Right atrium auricular region (tissue), 2 donors: ENCODE measurements at regions not wholly inside any gene's neighbourhood (a gene's known extent, or its start where the extent isn't known, plus 50 kb on each side); places are given as distances from the start of the nearest gene placed in this dataset.

ENCODE experiments used
- DNase-seq: peaks from one replicate; pipeline ENCODE4 v3.0.0-alpha.2; 2019; ENCODE audit warnings: low spot score
- H3K27ac ChIP-seq, 2 donors: fragments of 200-600 bp; sonication (generic); 1 replicate in 1 of 2; 2 replicates in 1 of 2; pipeline ENCODE4 v1.5.1; 2016 to 2019
- H3K27me3 ChIP-seq, 2 donors: fragments of 200-600 bp; sonication (generic); one replicate each; pipeline versions ENCODE4 v1.5.1 to v1.6.0; 2017 to 2019
- H3K36me3 ChIP-seq: fragments of 200-600 bp; sonication (generic); one replicate; pipeline ENCODE4 v1.5.1; 2016
- H3K4me1 ChIP-seq, 2 donors: fragments of 200-600 bp; sonication (generic); one replicate each; pipeline versions ENCODE4 v1.5.1 to v1.6.0; 2017 to 2019
- H3K4me3 ChIP-seq, 2 donors: fragments of 200-600 bp; sonication (generic); 1 replicate in 1 of 2; 2 replicates in 1 of 2; pipeline ENCODE4 v1.5.1; 2017 to 2019; ENCODE audit warnings: mild to moderate bottlenecking in 1 of 2, moderate library complexity in 1 of 2
- H3K9me3 ChIP-seq, 2 donors: fragments of 200-600 bp; sonication (generic); one replicate each; pipeline ENCODE4 v1.5.1; 2019
- TF ChIP-seq, protein P1 (sequence below), 2 donors: fragments of 200-600 bp; sonication (generic); IDR thresholded peaks; one replicate each; pipeline ENCODE4 v1.5.1; 2019; ENCODE audit warnings: antibody characterized with exemption in 2 of 2

DNA sequence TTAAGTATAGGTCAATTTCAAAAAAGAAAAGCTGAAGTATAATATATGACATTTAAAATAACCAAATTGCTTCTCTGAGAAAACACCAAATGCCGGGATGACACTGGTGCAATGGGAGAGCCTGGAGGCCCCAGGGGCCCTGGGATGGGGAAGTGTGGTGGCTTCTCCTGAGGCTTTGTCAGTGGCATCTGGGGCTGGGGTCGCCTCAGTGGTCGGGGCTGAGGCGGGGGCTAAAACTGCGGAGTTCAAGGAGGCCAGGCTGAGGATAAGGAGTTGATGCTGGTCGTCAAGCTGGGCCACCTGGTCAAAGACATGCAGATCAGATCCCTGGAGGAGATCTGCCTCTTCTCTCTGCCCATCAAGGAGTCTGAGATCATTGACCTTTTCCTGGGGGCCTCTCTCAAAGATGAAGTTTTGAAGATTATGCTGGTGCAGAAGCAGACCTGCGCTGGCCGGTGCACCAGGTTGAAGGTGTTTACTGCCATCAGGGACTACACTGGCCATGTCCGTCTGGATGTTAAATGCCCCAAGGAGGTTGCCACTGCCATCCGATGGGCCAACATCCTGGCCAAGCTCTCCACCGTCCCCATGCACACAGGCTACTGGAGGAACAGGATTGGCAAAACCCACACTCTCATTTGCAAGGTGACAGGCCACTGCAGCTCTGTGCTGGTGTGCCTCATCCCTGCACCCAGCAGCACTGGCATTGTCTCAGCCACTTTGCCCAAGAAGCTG is 660.1 kb upstream of the CCDC179 start:
- no peaks in the 10 kb centered on the region for H3K4me1 ChIP-seq
- H3K27me3 ChIP-seq: no peaks in the 10 kb centered on the region
- TF ChIP-seq, protein P1, sequence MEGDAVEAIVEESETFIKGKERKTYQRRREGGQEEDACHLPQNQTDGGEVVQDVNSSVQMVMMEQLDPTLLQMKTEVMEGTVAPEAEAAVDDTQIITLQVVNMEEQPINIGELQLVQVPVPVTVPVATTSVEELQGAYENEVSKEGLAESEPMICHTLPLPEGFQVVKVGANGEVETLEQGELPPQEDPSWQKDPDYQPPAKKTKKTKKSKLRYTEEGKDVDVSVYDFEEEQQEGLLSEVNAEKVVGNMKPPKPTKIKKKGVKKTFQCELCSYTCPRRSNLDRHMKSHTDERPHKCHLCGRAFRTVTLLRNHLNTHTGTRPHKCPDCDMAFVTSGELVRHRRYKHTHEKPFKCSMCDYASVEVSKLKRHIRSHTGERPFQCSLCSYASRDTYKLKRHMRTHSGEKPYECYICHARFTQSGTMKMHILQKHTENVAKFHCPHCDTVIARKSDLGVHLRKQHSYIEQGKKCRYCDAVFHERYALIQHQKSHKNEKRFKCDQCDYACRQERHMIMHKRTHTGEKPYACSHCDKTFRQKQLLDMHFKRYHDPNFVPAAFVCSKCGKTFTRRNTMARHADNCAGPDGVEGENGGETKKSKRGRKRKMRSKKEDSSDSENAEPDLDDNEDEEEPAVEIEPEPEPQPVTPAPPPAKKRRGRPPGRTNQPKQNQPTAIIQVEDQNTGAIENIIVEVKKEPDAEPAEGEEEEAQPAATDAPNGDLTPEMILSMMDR (IDR thresholded peaks at IDR 0.05): no peak
- no peak for DNase-seq
- no peaks in the 10 kb centered on the region for H3K36me3 ChIP-seq
- no peak overlapping the region for H3K27ac ChIP-seq
- H3K9me3 ChIP-seq: no peaks in the 10 kb centered on the region
- H3K4me3 ChIP-seq: no peak overlapping the region

DNA sequence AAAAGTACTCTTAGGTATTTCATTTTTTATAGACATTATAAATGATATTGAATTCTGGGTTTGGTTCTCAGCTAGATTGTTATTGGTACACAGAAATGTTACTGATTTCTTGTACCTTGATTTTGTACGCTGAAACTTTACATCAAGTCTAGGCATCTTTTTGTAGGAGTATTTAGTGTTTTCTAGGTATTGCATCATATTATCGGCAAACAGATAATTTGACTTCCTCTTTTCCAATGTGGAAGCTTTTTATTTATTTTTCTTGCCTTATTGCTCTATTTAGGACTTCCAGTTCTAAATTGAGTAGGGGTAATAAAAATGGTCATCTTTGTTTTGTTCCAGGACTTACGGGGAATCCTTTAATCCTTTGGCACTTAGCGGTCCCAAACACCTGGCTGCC is 676.6 kb upstream of the CCDC179 start:
- TF ChIP-seq, protein P1 (IDR thresholded peaks at IDR 0.05): no peak
- Histone ChIP-seq H3K27ac (no peak overlapping the region), H3K4me3 (no peak overlapping the region), H3K36me3 (no peaks in the 10 kb centered on the region), H3K4me1 (no peaks in the 10 kb centered on the region), H3K27me3 (no peaks in the 10 kb centered on the region), H3K9me3 (no peaks in the 10 kb centered on the region)
- DNase-seq: no peak

DNA sequence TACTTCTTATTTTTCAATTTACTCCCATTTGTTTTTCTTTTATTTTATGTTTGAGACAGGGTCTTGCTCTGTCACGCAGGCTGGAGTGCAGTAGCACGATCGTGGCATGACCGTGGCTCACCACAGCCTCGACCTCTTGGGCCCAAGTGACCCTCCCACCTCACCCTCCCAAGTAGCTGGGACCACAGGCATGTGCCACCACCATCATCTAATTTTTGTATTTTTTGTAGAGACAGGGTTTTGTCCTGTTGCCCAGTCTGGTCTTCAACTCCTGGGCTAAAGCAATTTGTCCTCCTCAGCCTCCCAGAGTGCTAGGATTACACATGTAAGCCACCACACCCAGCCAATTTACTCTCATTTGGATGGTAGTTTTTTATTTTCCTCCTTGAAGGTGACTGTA is 679.3 kb upstream of the CCDC179 start:
- H3K27ac ChIP-seq: no peak overlapping the region
- DNase-seq: no peak
- TF ChIP-seq, protein P1 (IDR thresholded peaks at IDR 0.05): no peak

DNA sequence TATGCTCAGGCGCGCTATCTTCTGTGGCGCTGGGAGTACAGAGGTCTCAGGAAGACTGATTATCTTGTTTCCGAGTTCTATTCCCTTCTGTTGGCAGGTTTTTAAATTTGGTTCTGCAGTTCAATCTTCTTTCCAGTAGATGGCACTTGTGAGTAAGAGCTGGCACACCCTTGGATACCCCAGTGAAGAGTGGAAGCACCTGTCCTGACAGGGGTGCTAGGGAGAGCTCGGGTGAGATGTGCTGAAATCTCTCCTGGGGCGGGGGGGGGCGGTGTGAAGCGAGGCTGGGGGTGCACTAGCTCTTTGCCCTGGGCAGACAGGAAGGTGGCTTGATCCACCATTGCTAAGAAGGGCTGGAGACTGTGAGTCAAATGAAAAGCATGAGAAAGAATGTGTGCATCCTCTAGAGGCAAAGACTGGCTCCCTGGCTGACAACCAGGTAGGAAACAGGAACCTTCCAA is 679.9 kb upstream of the CCDC179 start:
- Histone ChIP-seq H3K4me3 (no peak overlapping the region), H3K9me3 (no peaks in the 10 kb centered on the region), H3K27ac (no peak overlapping the region), H3K4me1 (no peaks in the 10 kb centered on the region), H3K27me3 (no peaks in the 10 kb centered on the region), H3K36me3 (no peaks in the 10 kb centered on the region)
- no peak for DNase-seq
- TF ChIP-seq, protein P1 (IDR thresholded peaks at IDR 0.05): peak; percentile 37 to 68

More for the DNA sequence above, 679.3 kb upstream of the CCDC179 start:
- Histone ChIP-seq H3K36me3 (no peaks in the 10 kb centered on the region), H3K9me3 (no peaks in the 10 kb centered on the region), H3K4me1 (no peaks in the 10 kb centered on the region), H3K27me3 (no peaks in the 10 kb centered on the region), H3K4me3 (no peak overlapping the region)

DNA sequence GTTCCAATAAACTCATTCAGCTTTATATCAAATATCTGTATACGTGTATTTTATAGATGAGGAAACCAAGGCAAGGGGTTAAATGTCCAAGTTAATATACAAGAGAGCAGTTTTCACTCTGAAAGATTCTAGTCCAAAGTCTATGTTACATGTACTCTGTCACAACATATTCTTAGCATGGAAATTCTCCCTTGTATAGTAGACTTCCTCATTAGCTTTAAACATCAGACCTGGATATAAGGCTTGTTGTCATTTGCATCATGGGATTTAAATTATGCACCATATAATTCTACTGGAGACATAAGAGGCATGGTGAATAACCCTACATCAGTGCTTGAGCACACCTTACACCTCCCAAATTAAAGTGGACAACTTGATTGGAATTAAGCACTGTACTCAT is 681.9 kb upstream of the CCDC179 start:
- Histone ChIP-seq H3K9me3 (no peaks in the 10 kb centered on the region), H3K36me3 (no peaks in the 10 kb centered on the region), H3K4me1 (no peaks in the 10 kb centered on the region), H3K27me3 (no peaks in the 10 kb centered on the region), H3K4me3 (no peak overlapping the region), H3K27ac (no peak overlapping the region)
- no peak for DNase-seq
- TF ChIP-seq, protein P1 (IDR thresholded peaks at IDR 0.05): no peak

DNA sequence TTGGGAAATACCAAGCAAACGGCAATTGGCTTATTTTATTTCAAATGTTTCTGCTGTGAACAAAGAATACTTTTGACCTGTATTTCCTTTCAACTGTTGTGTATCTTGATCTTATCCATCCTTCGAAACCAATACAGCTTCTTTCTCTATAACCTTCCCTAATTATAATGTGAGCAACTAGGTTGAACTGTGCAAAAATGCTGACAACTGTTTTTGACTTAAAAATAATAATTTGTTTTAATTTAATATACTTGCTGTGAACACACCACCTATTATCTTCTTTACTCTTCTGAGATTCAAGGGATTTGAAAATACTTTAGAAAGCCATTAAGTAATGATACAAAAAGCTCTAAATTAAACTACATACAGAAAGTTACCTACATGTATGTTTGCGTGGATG is 682.5 kb upstream of the CCDC179 start:
- TF ChIP-seq, protein P1 (IDR thresholded peaks at IDR 0.05): no peak
- no peak for DNase-seq

More for the DNA sequence above, 682.5 kb upstream of the CCDC179 start:
- H3K27ac ChIP-seq: no peak overlapping the region
- no peaks in the 10 kb centered on the region for H3K9me3 ChIP-seq
- H3K4me3 ChIP-seq: no peak overlapping the region
- H3K27me3 ChIP-seq: no peaks in the 10 kb centered on the region
- H3K4me1 ChIP-seq: no peaks in the 10 kb centered on the region
- no peaks in the 10 kb centered on the region for H3K36me3 ChIP-seq
